NCI-H69 (cell line): ENCODE measurements at regions not wholly inside any gene's neighbourhood (a gene's known extent, or its start where the extent isn't known, plus 50 kb on each side); places are given as distances from the start of the nearest gene placed in this dataset.

Experiments used
- DNase-seq: peaks from one replicate; lab custom pipeline; 2025; lab: John Stamatoyannopoulos, UW

- peak; percentile 18 for DNase-seq
These were observed 901.7 kb downstream of the KCNMA1 start for GRCh38 chr10:76735866-76736265.

GRCh38 chr10:76733441-76733936 is 904.1 kb downstream of the KCNMA1 start:
- DNase-seq = no peak

- no peak for DNase-seq
These were observed 905.3 kb downstream of the KCNMA1 start for GRCh38 chr10:76732306-76732705.

- peak; percentile 71 for DNase-seq
These were observed 907.6 kb downstream of the KCNMA1 start for GRCh38 chr10:76729841-76730487.

GRCh38 chr10:76729346-76729745 is 908.3 kb downstream of the KCNMA1 start:
- no peak for DNase-seq

GRCh38 chr10:76727038-76727437 is 910.6 kb downstream of the KCNMA1 start:
- no peak for DNase-seq

GRCh38 chr10:76723844-76724243 is 913.8 kb downstream of the KCNMA1 start:
- DNase-seq = peak; percentile 47

GRCh38 chr10:76721891-76722505 is 915.6 kb downstream of the KCNMA1 start:
- DNase-seq = peak; percentile 1

GRCh38 chr10:76719006-76719405 is 918.6 kb downstream of the KCNMA1 start:
- no peak for DNase-seq

- no peak for DNase-seq
These were observed 920.5 kb downstream of the KCNMA1 start for GRCh38 chr10:76717141-76717540.

- peak; percentile 31 for DNase-seq
These were observed 926.2 kb downstream of the KCNMA1 start for GRCh38 chr10:76711222-76711997.

- no peak for DNase-seq
These were observed 937.4 kb downstream of the KCNMA1 start for GRCh38 chr10:76700241-76700640.

GRCh38 chr10:76697923-76698322 is 939.7 kb downstream of the KCNMA1 start:
- DNase-seq = peak; percentile 69

- no peak for DNase-seq
These were observed 942.5 kb downstream of the KCNMA1 start for GRCh38 chr10:76695069-76695468.

- no peak for DNase-seq
These were observed 951.4 kb downstream of the KCNMA1 start for GRCh38 chr10:76686201-76686600.

- no peak for DNase-seq
These were observed 952.6 kb downstream of the KCNMA1 start for GRCh38 chr10:76684968-76685367.

- peak; percentile 49 for DNase-seq
These were observed 956.5 kb downstream of the KCNMA1 start for GRCh38 chr10:76681153-76681552.

- DNase-seq = peak; percentile 77
These were observed 958.6 kb downstream of the KCNMA1 start for GRCh38 chr10:76679030-76679429.

- DNase-seq = no peak
These were observed 961.5 kb downstream of the KCNMA1 start for GRCh38 chr10:76675951-76676587.

GRCh38 chr10:76675561-76675950 is 962.1 kb downstream of the KCNMA1 start:
- no peak for DNase-seq

GRCh38 chr10:76667408-76668370 is 969.9 kb downstream of the KCNMA1 start:
- DNase-seq = no peak
